ENCODE measurements at regions not wholly inside any gene's neighbourhood (a gene's known extent, or its start where the extent isn't known, plus 50 kb on each side); places are given as distances from the start of the nearest gene placed in this dataset.

DNA sequence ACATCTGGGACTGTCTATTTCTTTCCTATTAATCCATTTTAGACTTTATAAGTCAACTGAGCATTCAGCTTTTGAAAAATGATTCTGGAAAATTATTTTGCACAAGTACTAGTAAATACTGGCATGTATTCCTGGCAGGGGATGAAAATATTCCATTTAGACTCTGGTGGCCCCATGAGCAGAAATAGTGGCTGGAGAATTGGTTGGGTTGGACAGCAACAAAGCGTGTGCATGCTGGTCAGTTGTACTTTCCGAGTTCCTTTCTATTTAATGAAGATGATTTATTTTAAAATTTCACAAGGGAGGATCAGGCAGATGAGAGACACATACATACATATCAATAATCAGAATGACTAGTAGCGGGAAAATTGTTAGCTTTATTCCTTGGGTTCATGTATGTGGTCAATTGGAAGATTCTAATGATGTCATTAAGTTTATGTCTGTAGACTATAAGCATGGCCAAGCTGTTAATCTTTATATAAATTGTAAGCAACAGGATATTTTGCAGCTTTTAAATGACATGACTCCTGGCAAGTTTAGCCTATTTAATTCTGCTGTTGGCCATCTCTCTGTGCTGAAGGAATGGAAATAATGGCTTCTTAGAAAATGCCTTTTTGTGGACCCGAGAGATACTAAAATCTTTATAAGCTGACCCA is 541.6 kb downstream of the SLC4A3 start:
- H3K9ac ChIP-seq (ENCODE audit: low read depth, low read length) = no peak overlapping the region
- no peak overlapping the region for H3K4me3 ChIP-seq (ENCODE audit: low read depth, low read length)
- no peaks in the 10 kb centered on the region for H3K36me3 ChIP-seq (ENCODE audit: control insufficient read depth, insufficient read depth, low read length)
- no peaks in the 10 kb centered on the region for H3K27me3 ChIP-seq (ENCODE audit: control insufficient read depth, insufficient read depth, low read length)
- H3K4me1 ChIP-seq (ENCODE audit: control insufficient read depth, insufficient read depth, low read length) = no peaks in the 10 kb centered on the region
- no peaks in the 10 kb centered on the region for H3K9me3 ChIP-seq (ENCODE audit: control insufficient read depth, insufficient read depth, low read length)

DNA sequence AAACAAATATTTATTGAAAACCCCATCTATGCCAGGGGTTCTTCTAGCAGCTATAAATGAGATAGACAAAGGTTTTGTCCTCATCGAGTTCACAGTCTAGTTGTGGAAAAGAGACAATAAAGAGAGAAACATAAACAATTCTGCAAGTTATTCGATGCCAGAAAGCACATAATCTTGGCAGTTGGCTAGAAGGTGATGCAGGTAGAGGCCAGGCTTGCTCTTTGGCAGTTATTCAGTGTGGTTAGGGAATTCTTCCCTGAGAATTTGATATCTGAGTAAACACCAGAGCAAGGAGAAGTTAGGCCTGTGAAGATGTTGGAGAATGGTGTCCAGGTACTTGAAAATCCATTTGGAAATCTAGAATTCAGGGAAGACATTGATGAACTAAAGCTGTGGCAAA is 547.4 kb downstream of the SLC4A3 start:
- Histone ChIP-seq H3K9ac (ENCODE audit: low read depth, low read length) (no peak overlapping the region), H3K4me3 (ENCODE audit: low read depth, low read length) (no peak overlapping the region), H3K27me3 (ENCODE audit: control insufficient read depth, insufficient read depth, low read length) (no peaks in the 10 kb centered on the region), H3K36me3 (ENCODE audit: control insufficient read depth, insufficient read depth, low read length) (no peaks in the 10 kb centered on the region), H3K9me3 (ENCODE audit: control insufficient read depth, insufficient read depth, low read length) (no peaks in the 10 kb centered on the region), H3K4me1 (ENCODE audit: control insufficient read depth, insufficient read depth, low read length) (no peaks in the 10 kb centered on the region)

DNA sequence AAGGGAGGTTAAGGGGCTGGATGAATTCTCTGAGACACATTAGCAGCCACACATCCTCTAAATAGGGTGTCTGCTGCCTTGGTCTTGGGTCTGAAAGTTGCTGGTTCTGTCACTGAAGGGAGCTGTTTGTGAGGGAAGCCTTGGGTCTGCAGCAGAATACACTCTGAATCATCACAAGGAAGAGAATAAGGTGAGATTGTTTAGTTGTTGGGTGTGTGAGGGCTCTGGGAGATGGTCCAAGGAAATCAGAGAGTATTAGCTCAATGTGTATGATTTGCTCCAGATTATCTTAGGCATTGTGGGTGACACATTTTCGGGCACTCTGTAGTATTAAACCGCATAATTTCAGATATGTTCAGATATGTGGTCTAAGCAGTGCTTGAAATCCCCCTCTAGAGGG is 548.5 kb downstream of the SLC4A3 start:
- H3K9ac ChIP-seq (ENCODE audit: low read depth, low read length) = no peak overlapping the region
- no peaks in the 10 kb centered on the region for H3K36me3 ChIP-seq (ENCODE audit: control insufficient read depth, insufficient read depth, low read length)
- H3K4me1 ChIP-seq (ENCODE audit: control insufficient read depth, insufficient read depth, low read length) = no peaks in the 10 kb centered on the region
- H3K27me3 ChIP-seq (ENCODE audit: control insufficient read depth, insufficient read depth, low read length) = no peaks in the 10 kb centered on the region
- no peak overlapping the region for H3K4me3 ChIP-seq (ENCODE audit: low read depth, low read length)
- H3K9me3 ChIP-seq (ENCODE audit: control insufficient read depth, insufficient read depth, low read length) = no peaks in the 10 kb centered on the region

DNA sequence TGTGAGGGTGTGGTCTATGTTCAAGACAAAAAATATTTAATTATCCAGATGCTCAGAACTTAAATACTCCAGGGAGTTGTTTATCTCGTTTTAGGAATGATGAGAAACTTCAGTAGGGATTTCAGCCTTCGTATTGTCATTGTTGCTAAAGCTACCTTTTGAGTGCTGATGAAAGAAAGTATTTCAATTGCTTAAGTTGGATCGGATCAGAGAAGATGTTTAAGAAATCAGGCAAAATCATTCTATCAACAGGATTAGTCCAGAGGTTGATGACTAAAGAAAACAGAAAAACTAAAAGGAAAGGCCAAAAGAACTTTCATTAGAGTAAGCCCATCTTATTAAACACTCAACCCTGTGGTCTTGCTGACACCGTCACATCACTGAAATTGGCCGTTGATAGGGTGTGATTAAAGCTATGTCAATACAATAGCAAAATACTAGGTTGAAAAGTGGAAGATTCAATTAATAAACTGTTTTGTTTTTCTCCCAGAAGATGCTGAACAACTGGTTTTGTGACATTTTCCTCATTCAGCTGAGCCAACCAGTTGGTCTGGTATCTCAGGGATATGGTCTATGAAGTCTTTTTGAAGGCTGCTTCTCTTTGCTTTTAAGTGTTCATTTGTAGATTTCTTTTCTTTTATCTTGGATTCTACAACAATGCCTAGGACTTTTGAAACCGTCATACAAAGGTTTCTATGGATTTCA is 551.7 kb downstream of the SLC4A3 start:
- Histone ChIP-seq H3K27me3 (ENCODE audit: control insufficient read depth, insufficient read depth, low read length) (no peaks in the 10 kb centered on the region), H3K36me3 (ENCODE audit: control insufficient read depth, insufficient read depth, low read length) (no peaks in the 10 kb centered on the region), H3K4me3 (ENCODE audit: low read depth, low read length) (no peak overlapping the region), H3K9me3 (ENCODE audit: control insufficient read depth, insufficient read depth, low read length) (no peaks in the 10 kb centered on the region), H3K4me1 (ENCODE audit: control insufficient read depth, insufficient read depth, low read length) (no peaks in the 10 kb centered on the region), H3K9ac (ENCODE audit: low read depth, low read length) (no peak overlapping the region)

DNA sequence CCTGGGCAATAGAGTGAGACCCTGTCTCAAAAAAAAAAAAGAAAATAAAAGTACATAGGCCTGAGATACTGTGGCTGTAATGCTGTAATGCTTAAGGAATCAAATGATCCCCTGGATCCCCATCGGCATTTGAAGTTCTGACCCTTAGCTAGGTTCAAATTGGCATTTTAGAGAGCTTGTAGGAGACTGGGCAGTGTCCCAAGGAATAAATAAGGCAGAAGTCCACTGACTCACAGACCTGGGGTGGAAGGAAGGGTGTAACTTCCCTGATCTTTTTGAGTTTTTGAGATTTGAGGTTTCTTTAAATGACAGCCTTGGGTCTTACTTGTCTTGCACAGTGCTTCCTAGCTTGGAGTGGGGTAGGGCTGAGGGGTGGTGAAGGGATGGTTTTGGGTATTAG is 553.7 kb downstream of the SLC4A3 start:
- Histone ChIP-seq H3K27me3 (ENCODE audit: control insufficient read depth, insufficient read depth, low read length) (no peaks in the 10 kb centered on the region), H3K4me1 (ENCODE audit: control insufficient read depth, insufficient read depth, low read length) (no peaks in the 10 kb centered on the region), H3K4me3 (ENCODE audit: low read depth, low read length) (no peak overlapping the region), H3K9me3 (ENCODE audit: control insufficient read depth, insufficient read depth, low read length) (no peaks in the 10 kb centered on the region), H3K9ac (ENCODE audit: low read depth, low read length) (no peak overlapping the region), H3K36me3 (ENCODE audit: control insufficient read depth, insufficient read depth, low read length) (no peaks in the 10 kb centered on the region)

DNA sequence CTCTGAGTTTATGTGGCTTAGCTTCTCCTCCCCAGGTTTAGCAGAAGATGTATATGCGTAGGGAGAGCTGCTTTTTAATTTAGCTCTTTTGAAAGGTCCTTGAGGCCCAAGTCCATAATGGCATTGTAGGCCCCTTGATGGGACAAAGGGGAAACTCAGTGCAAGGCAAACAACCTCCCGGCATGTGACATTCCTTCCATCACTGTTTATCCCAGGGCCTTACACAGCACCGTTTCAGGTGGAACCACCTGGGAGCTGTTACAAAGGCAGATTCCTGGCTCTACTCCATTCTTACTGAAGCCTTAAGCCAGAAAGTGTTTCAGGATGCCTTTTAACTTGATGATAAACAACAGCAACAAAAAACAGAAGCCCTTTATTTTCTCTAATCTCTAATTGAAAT is 555.4 kb downstream of the SLC4A3 start:
- Histone ChIP-seq H3K36me3 (ENCODE audit: control insufficient read depth, insufficient read depth, low read length) (no peaks in the 10 kb centered on the region), H3K9ac (ENCODE audit: low read depth, low read length) (no peak overlapping the region), H3K4me1 (ENCODE audit: control insufficient read depth, insufficient read depth, low read length) (no peaks in the 10 kb centered on the region), H3K9me3 (ENCODE audit: control insufficient read depth, insufficient read depth, low read length) (no peaks in the 10 kb centered on the region), H3K4me3 (ENCODE audit: low read depth, low read length) (no peak overlapping the region), H3K27me3 (ENCODE audit: control insufficient read depth, insufficient read depth, low read length) (no peaks in the 10 kb centered on the region)

DNA sequence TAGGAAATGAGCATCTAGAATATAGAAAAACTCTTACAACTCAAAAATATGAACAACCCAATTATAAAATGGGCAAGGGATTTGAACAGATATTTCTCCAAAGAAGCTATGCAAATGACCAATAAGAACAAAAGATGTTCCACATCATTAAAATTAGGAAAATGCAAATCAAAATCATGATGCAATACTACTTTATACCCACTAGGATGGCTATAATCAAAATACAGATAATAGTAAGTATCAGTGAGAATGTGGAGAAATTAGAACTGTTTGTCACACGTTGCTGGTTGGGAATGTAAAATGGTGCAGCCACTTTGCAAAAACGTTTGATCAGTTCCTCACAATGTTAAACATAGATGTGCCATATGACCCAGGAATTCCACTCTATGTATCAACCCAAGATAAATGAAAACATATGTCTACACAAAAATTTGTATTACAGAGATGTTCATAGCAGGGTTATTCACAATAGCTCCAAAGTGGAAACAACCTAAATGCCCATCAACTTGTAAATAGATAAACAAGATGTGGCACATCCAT is 558.4 kb downstream of the SLC4A3 start:
- H3K9me3 ChIP-seq (ENCODE audit: control insufficient read depth, insufficient read depth, low read length) = no peaks in the 10 kb centered on the region
- no peak overlapping the region for H3K4me3 ChIP-seq (ENCODE audit: low read depth, low read length)
- no peaks in the 10 kb centered on the region for H3K4me1 ChIP-seq (ENCODE audit: control insufficient read depth, insufficient read depth, low read length)
- no peaks in the 10 kb centered on the region for H3K27me3 ChIP-seq (ENCODE audit: control insufficient read depth, insufficient read depth, low read length)
- no peak overlapping the region for H3K9ac ChIP-seq (ENCODE audit: low read depth, low read length)
- no peaks in the 10 kb centered on the region for H3K36me3 ChIP-seq (ENCODE audit: control insufficient read depth, insufficient read depth, low read length)

DNA sequence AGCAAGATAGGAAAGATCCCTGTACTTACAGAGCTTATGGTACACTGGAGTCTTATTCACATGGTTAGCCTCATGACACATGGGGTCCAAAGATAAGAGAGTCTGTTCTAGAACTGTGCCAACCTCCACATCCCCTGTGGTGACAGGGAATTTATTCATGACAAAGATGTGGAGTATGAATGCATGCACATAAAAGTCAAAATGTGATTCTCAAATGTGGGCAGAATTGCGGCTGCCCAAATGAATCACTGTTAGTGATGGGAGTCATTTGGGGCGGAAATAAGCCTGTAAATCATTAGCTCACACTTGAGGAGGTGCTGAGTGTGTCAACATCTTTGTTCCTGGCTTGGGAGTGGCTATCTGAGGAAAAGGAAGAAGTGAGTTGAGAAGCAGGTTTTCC is 560.6 kb downstream of the SLC4A3 start:
- Histone ChIP-seq H3K36me3 (ENCODE audit: control insufficient read depth, insufficient read depth, low read length) (no peaks in the 10 kb centered on the region), H3K4me3 (ENCODE audit: low read depth, low read length) (no peak overlapping the region), H3K9ac (ENCODE audit: low read depth, low read length) (no peak overlapping the region), H3K27me3 (ENCODE audit: control insufficient read depth, insufficient read depth, low read length) (no peaks in the 10 kb centered on the region), H3K4me1 (ENCODE audit: control insufficient read depth, insufficient read depth, low read length) (no peaks in the 10 kb centered on the region), H3K9me3 (ENCODE audit: control insufficient read depth, insufficient read depth, low read length) (no peaks in the 10 kb centered on the region)

DNA sequence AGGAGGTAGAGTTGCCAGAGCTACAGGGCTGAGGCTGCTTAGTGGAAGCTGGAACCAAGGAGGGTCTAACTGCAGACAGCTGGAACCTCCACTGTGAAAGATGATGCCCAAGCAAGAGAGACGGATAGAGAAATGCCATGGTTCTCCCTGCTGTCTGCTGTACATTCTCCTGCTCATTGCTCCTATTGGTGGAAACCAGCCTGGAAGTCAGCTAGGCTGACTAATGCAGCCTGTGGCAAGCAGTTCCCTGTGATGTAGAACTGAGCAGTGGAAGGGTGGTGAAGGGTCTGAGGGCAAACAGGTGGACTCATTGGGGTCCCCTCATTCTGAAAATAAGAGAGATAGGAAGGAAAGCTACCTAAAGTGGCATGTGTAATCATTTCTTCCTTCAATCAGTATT is 563.6 kb downstream of the SLC4A3 start:
- Histone ChIP-seq H3K4me3 (ENCODE audit: low read depth, low read length) (no peak overlapping the region), H3K9me3 (ENCODE audit: control insufficient read depth, insufficient read depth, low read length) (no peaks in the 10 kb centered on the region), H3K36me3 (ENCODE audit: control insufficient read depth, insufficient read depth, low read length) (no peaks in the 10 kb centered on the region), H3K27me3 (ENCODE audit: control insufficient read depth, insufficient read depth, low read length) (no peaks in the 10 kb centered on the region), H3K9ac (ENCODE audit: low read depth, low read length) (no peak overlapping the region), H3K4me1 (ENCODE audit: control insufficient read depth, insufficient read depth, low read length) (no peaks in the 10 kb centered on the region)

DNA sequence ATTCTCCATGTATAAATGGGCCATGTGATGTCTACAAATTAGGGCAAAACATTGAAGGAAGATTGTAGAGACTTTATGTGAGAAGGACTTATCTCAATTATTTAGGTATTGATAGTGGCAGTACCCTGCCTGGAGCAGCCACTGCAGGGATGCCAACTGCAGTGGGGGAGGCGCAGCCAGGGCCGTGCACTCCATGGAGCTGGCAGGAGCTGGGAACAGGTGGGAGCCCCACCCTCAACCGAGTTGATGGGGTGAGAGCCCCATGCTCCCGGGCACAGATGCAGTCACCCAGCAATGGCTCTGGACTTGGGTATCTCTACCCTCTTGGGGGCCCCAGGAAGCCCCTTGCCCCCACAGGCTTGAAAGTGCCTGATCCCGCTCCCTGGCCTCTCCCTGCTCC is 564.3 kb downstream of the SLC4A3 start:
- H3K27me3 ChIP-seq (ENCODE audit: control insufficient read depth, insufficient read depth, low read length) = no peaks in the 10 kb centered on the region
- H3K36me3 ChIP-seq (ENCODE audit: control insufficient read depth, insufficient read depth, low read length) = no peaks in the 10 kb centered on the region
- H3K4me3 ChIP-seq (ENCODE audit: low read depth, low read length) = no peak overlapping the region
- no peaks in the 10 kb centered on the region for H3K4me1 ChIP-seq (ENCODE audit: control insufficient read depth, insufficient read depth, low read length)
- H3K9ac ChIP-seq (ENCODE audit: low read depth, low read length) = no peak overlapping the region
- H3K9me3 ChIP-seq (ENCODE audit: control insufficient read depth, insufficient read depth, low read length) = no peaks in the 10 kb centered on the region

DNA sequence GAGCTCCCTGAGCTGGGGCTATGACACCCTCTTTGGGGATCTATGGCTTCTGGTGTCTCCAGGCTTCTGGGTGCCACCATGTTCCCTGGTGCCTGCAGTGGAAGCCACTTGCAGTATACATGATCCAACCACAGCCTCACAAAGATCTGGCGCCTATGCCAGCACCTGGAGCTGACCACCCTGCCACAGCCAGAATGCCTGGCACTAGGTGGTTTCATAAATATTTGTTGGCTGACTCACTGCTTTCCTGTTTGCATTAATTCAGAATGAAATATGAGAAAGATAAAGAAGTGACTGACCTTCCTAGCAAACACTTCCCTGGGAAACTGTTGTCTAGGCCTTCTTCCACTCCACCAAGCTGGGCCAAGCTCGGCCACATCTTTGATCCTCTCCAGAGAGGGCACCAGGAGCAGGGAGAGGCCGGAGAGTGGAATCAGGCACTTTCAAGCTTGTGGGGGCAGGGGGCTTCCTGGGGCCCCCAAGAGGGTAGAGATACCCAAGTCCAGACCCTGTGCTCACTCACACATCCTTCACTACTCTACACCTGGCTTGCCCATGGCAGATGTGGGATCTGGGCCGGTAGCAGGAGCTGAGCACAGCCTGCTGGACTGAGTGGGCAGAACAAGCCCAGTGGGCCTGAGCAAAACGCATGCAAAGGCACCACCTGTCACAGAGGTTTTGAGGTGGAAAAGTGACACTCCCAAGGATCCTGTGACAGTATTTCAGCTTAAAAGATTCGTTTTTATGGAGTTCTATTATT is 565.7 kb downstream of the SLC4A3 start:
- Histone ChIP-seq H3K4me3 (ENCODE audit: low read depth, low read length) (no peak overlapping the region), H3K9ac (ENCODE audit: low read depth, low read length) (no peak overlapping the region), H3K4me1 (ENCODE audit: control insufficient read depth, insufficient read depth, low read length) (no peaks in the 10 kb centered on the region), H3K36me3 (ENCODE audit: control insufficient read depth, insufficient read depth, low read length) (no peaks in the 10 kb centered on the region), H3K9me3 (ENCODE audit: control insufficient read depth, insufficient read depth, low read length) (no peaks in the 10 kb centered on the region), H3K27me3 (ENCODE audit: control insufficient read depth, insufficient read depth, low read length) (no peaks in the 10 kb centered on the region)
